Posterior vena cava (tissue), 2 donors: ENCODE measurements at regions not wholly inside any gene's neighbourhood (a gene's known extent, or its start where the extent isn't known, plus 50 kb on each side); places are given as distances from the start of the nearest gene placed in this dataset.
"Not testable (repeated sequence)": the region's sequence is repeated elsewhere in the genome, so short reads cannot be mapped to it uniquely, and the experiment has no call there.

ENCODE experiments used
- DNase-seq: peaks from one replicate; pipeline ENCODE4 v3.0.0-alpha.2; 2020; ENCODE audit warnings: low spot score
- intact Hi-C, 2 donors: fragments of 100-400 bp; cut with DNase I; formaldehyde crosslinking; loops; one replicate each; pipeline versions ENCODE4 v1.14.1 to v1.14.2; 2022 to 2023
- donor health status: DM: yes; HTN: yes; CAD: no.
- donor health status: DM: yes; HTN: yes; CAD: no.

- DNase-seq: no peak
- intact Hi-C loops: no loop called here
These were observed 90.4 kb upstream of the MYO3A start for GRCh38 chr10:25843551-25844170.

DNA sequence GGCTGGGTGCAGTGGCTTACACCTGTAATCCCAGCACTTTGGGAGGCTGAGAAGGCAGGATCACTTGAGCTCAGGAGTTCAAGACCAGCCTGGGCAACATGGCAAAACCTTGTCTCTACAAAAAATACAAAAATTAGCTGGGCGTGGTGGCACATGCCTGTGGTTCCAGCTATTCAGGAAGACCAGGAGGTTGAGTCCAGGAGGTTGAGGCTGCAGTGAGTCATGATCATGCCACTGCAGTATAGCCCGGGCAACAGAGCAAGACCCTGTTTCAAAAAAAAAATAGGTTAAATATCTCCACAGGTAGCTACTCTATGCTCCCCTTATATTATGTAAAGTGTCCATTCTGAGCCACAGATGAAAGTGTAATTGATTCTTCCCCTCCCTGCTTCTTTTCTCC lies 89.3 kb upstream of the MYO3A start:
- intact Hi-C loops, DNase-seq: not testable (repeated sequence)

- no peak for DNase-seq
- intact Hi-C loops: no loop called here
These were observed 84.8 kb upstream of the MYO3A start for GRCh38 chr10:25849268-25849667.

- intact Hi-C loops: no loop called here
- DNase-seq: no peak
These were observed 84.0 kb upstream of the MYO3A start for GRCh38 chr10:25849988-25850387.

DNA sequence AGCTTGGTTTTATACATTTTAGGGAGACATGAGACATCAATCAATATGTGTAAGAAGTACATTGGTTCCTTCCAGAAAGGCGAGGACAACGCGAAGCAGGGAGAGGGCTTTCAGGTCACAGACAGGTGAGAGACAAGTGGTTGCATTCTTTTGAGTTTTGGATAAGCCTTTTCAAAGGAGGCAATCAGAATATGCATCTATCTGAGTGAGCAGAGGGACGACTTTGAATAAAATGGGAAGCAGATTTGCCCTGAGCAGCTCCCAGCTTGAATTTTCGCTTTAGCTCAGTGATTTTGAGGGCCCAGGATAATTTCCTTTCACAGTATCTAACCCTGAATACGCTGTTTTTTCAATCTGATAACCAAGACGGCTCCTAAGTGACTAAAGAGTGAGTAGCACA lies 82.5 kb upstream of the MYO3A start:
- DNase-seq: no peak
- intact Hi-C loops: no loop called here

GRCh38 chr10:25852364-25852941 lies 81.6 kb upstream of the MYO3A start:
- intact Hi-C loops: no loop called here
- no peak for DNase-seq

GRCh38 chr10:25858076-25858475 lies 76.0 kb upstream of the MYO3A start:
- no peak for DNase-seq
- intact Hi-C loops: no loop called here

GRCh38 chr10:25865267-25865666 lies 68.8 kb upstream of the MYO3A start:
- intact Hi-C loops: no loop called here
- DNase-seq: no peak

DNA sequence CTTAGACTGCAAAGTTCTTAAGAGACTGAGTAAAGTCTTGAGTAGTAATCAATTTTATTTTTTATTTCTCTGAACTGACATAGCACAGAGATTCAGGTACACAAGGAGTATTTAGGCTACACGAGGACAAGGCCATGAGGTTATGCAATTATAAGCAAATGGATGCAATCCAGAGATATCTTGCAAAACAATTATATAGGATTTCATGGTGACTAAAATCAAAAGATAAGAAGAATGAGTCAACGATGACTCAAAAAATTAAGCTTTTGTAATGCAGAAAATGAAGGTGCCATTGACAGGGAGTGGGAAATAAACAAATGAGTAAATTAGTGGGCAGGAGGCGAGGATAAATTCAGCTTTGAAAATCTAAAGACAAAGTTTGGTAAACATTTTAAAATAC lies 66.7 kb upstream of the MYO3A start:
- intact Hi-C loops: no loop called here
- DNase-seq: no peak

DNA sequence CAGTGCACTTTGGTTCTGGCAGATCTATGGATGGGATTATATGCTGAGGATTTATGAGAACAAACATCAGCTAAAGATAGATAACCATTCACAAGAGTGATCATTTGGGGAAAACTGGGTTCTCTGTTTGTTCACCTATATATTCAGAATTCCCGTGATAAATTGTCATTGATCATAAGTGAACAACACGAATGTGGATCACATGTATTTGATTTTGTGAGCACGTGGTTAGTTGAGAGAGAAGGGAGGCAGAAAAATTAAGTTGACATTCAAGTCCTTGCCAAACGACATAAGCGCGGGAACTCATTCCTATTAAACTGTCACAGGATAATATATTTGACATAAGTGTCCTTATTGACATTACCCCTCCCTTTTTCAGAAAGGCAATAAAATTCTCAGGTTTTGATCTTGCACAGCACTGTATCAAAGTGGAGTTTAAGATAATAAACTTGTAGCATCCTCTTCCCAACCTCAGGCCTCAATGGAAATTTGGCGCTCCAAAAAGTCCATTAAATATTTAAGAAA lies 64.9 kb upstream of the MYO3A start:
- intact Hi-C loops: no loop called here
- no peak for DNase-seq

DNA sequence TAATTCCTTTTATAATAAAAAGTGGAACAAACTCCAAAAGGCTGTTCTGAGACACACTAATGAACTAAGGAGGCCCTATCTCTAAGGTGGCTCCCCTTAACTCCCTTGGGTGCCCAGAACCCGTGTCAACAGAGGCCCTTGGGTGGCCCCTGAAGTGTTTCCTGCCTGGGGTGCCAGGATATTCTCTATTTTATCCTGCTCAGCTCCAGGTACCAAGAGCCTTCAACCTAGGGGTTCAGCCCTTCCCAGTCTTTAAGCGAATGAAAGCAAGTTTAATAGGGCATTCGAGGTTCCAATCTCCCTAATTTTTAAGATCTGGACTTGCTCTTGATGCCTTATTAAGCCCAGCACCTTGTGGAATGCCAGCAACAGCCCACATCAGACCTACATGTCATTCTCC lies 64.4 kb upstream of the MYO3A start:
- DNase-seq: no peak
- intact Hi-C loops: no loop called here

DNA sequence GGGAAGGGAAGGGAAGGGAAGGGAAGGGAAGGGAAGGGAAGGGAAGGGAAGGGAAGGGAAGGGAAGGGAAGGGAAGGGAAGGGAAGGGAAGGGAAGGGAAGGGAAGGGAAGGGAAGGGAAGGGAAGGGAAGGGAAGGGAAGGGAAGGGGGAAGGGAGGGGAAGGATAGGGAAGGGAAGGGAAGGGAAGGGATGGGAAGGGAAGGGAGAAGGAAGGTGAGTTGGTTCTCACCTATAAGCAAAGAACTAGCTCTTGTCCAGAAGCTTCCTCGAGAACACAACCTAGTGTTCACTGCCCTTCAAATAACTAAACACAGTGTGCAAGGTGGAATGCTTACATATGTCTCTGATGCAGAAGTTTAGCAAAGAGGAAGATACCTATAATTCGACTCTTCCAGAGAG lies 59.6 kb upstream of the MYO3A start:
- intact Hi-C loops, DNase-seq: not testable (repeated sequence)

GRCh38 chr10:25875556-25876165 lies 58.4 kb upstream of the MYO3A start:
- peak; percentile 83 for DNase-seq
- intact Hi-C loops: no loop called here

DNA sequence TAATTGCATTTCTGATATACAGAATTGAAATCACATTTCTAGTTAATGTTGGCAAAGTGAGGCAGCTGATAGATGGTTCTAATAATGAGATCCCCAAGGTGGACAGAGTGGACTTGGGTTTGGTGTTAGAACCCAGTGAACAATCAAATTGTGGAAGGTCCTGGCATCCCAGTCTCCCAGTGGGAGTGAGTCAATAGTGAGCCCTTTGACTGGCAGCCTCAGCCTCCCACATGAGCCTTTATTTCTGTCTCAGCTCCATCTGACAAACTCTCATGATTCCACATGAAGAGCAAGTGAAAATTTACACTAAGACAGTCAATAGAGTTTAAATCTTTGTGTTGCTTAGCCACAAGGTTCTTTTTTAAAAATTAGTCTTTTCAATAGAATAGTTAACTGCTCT lies 56.7 kb upstream of the MYO3A start:
- DNase-seq: no peak
- intact Hi-C loops: no loop called here
